Gastroesophageal sphincter (tissue), 3 donors: ENCODE measurements at regions not wholly inside any gene's neighbourhood (a gene's known extent, or its start where the extent isn't known, plus 50 kb on each side); places are given as distances from the start of the nearest gene placed in this dataset.

Source experiments
- POLR2A ChIP-seq, 2 donors: fragments of 450-650 bp; IDR thresholded peaks; one replicate each; pipeline ENCODE4 v1.6.1; 2017; ENCODE audit warnings: antibody characterized with exemption in 2 of 2, mild to moderate bottlenecking in 2 of 2, moderate library complexity in 1 of 2
- TF ChIP-seq, protein P1 (sequence below), 4 experiments: fragments of 200-600 bp in 2 of 4; fragments of 450-650 bp in 2 of 4; sonication (generic) in 1 of 4; IDR thresholded peaks; one replicate each; pipeline ENCODE4 v1.5.1; 2017 to 2019; ENCODE audit warnings: antibody characterized with exemption in 4 of 4, mild to moderate bottlenecking in 2 of 4, moderate library complexity in 2 of 4

DNA sequence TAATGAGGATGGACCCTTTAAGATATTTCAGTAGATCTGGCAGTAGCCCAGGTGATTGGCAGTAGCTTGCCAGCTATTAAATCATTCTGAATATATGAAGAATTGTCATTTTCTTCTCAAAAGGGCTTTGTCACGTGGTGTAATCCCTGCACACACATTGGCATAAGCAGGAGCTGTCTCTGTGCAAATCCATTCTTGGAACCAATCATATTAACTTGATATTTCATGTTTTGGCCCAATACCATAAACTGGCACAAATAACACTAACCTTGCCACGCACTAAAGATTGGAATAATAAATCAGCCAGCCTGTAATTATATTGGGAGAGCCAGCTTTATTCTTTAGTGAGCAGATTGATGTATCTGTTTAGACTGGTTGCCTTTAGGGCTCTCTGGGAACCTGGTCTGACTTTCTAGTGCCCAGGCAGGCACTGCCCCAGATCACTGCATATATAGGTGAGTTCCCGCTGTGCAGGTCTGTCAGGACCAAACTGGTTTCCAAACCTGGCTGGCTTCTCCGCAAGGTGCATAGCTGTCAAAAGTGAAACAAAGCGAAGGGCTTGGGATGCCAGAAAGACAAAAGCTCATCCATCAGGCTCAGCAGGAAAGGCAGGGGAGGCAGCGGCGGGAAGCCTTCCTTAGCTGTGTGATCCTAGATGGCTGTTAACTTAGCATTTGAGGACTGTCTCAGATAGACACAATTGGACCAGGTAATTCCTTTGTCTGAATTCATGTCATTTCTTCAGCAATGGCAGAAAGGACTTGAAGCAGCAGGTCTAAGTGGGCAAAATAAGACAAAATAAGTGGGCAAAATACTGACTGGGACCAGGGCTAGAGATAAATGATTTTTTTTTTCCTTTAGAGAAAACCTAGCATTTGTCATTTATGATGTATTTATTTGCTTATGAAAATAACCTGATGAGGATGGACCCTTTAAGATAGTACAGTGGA, 128.8 kb upstream of the DYRK2 start:
- TF ChIP-seq POLR2A (IDR thresholded peaks at IDR 0.05) = no peak
- TF ChIP-seq, protein P1, sequence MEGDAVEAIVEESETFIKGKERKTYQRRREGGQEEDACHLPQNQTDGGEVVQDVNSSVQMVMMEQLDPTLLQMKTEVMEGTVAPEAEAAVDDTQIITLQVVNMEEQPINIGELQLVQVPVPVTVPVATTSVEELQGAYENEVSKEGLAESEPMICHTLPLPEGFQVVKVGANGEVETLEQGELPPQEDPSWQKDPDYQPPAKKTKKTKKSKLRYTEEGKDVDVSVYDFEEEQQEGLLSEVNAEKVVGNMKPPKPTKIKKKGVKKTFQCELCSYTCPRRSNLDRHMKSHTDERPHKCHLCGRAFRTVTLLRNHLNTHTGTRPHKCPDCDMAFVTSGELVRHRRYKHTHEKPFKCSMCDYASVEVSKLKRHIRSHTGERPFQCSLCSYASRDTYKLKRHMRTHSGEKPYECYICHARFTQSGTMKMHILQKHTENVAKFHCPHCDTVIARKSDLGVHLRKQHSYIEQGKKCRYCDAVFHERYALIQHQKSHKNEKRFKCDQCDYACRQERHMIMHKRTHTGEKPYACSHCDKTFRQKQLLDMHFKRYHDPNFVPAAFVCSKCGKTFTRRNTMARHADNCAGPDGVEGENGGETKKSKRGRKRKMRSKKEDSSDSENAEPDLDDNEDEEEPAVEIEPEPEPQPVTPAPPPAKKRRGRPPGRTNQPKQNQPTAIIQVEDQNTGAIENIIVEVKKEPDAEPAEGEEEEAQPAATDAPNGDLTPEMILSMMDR (IDR thresholded peaks at IDR 0.05) = no peak
